ENCODE measurements at regions not wholly inside any gene's neighbourhood (a gene's known extent, or its start where the extent isn't known, plus 50 kb on each side); places are given as distances from the start of the nearest gene placed in this dataset.

- no peak for DNase-seq (ENCODE audit: low read depth)
Measured at GRCh38 chr6:123747515-123747914, 56.1 kb upstream of the NKAIN2 start.

- peak; percentile 90 for DNase-seq (ENCODE audit: low read depth)
Measured at GRCh38 chr6:123745895-123746294, 57.8 kb upstream of the NKAIN2 start.

GRCh38 chr6:123744840-123745239 is 58.8 kb upstream of the NKAIN2 start:
- DNase-seq (ENCODE audit: low read depth), result no peak

GRCh38 chr6:123742626-123743025 is 61.0 kb upstream of the NKAIN2 start:
- DNase-seq (ENCODE audit: low read depth), result no peak

GRCh38 chr6:123733180-123733579 is 70.5 kb upstream of the NKAIN2 start:
- DNase-seq (ENCODE audit: low read depth), result no peak

GRCh38 chr6:123716506-123716905 is 79.8 kb upstream of the TRDN start:
- peak; percentile 70 for DNase-seq (ENCODE audit: low read depth)

- DNase-seq (ENCODE audit: low read depth), result peak; percentile 39
Measured at GRCh38 chr6:123715006-123715863, 78.5 kb upstream of the TRDN start.

GRCh38 chr6:123712831-123713230 is 76.1 kb upstream of the TRDN start:
- DNase-seq (ENCODE audit: low read depth), result no peak

- no peak for DNase-seq (ENCODE audit: low read depth)
Measured at GRCh38 chr6:123702943-123703342, 66.2 kb upstream of the TRDN start.

GRCh38 chr6:123687864-123688263 is 51.1 kb upstream of the TRDN start:
- no peak for DNase-seq (ENCODE audit: low read depth)

Data from LHCN-M2 (cell line).